Hepatocyte (in vitro differentiated cells): ENCODE measurements at regions not wholly inside any gene's neighbourhood (a gene's known extent, or its start where the extent isn't known, plus 50 kb on each side); places are given as distances from the start of the nearest gene placed in this dataset.

Experiments used
- DNase-seq: peaks from one replicate; pipeline ENCODE4 v3.0.0-alpha.2; 2016; ENCODE audit warnings: low spot score
- H2AFZ ChIP-seq: fragments of 200-600 bp; sonication (generic); 2 replicates; pipeline ENCODE4 v1.6.0; 2016; ENCODE audit warnings: antibody characterized with exemption, mild to moderate bottlenecking
- H3K27ac ChIP-seq: fragments of 200-600 bp; sonication (generic); 2 replicates; pipeline ENCODE4 v1.5.1; 2016; ENCODE audit warnings: mild to moderate bottlenecking
- H3K27me3 ChIP-seq: fragments of 200-600 bp; sonication (generic); 2 replicates; pipeline ENCODE4 v1.6.1; 2016
- H3K36me3 ChIP-seq: fragments of 200-600 bp; sonication (generic); replicated peaks from 2 replicates; pipeline ENCODE4 v1.5.1; 2016; ENCODE audit warnings: low read depth; ENCODE audit not compliant: insufficient read depth
- H3K4me1 ChIP-seq: fragments of 200-600 bp; sonication (generic); 2 replicates; pipeline ENCODE4 v1.5.1; 2016; ENCODE audit warnings: mild to moderate bottlenecking, moderate library complexity; ENCODE audit not compliant: insufficient read depth
- H3K4me2 ChIP-seq: fragments of 200-600 bp; sonication (generic); 2 replicates; pipeline ENCODE4 v1.6.0; 2016
- H3K4me3 ChIP-seq: fragments of 200-600 bp; sonication (generic); 2 replicates; pipeline ENCODE4 v1.5.1; 2016; ENCODE audit warnings: mild to moderate bottlenecking
- H3K79me2 ChIP-seq: fragments of 200-600 bp; sonication (generic); 2 replicates; pipeline ENCODE4 v1.6.0; 2017; ENCODE audit warnings: mild to moderate bottlenecking
- H3K9me2 ChIP-seq: fragments of 200-600 bp; sonication (generic); replicated peaks from 2 replicates; pipeline ENCODE4 v1.6.0; 2017; ENCODE audit warnings: mild to moderate bottlenecking; ENCODE audit not compliant: insufficient read depth
- H3K9me3 ChIP-seq: fragments of 200-600 bp; sonication (generic); 2 replicates; pipeline ENCODE4 v1.5.1; 2016; ENCODE audit warnings: low read depth, mild to moderate bottlenecking
- H4K20me1 ChIP-seq: fragments of 200-600 bp; sonication (generic); 2 replicates; pipeline ENCODE4 v1.6.0; 2016; ENCODE audit warnings: mild to moderate bottlenecking; ENCODE audit not compliant: insufficient read depth, poor library complexity, severe bottlenecking
- EZH2 ChIP-seq: fragments of 200-600 bp; sonication (generic); IDR thresholded peaks from 2 replicates; pipeline ENCODE4 v1.6.1; 2016; ENCODE audit warnings: antibody characterized with exemption, mild to moderate bottlenecking, borderline replicate concordance
- EZH2phosphoT487 ChIP-seq: fragments of 200-600 bp; sonication (generic); IDR thresholded peaks from one replicate; pipeline ENCODE4 v1.6.1; 2018; ENCODE audit warnings: antibody characterized with exemption, mild to moderate bottlenecking, low read depth, moderate library complexity; ENCODE audit not compliant: unreplicated experiment, severe bottlenecking
- WGBS: methylation state at CpG from one replicate; pipeline ENCODE4 v1.1.6; 2016; ENCODE audit warnings: low lambda C conversion rate; ENCODE audit errors: missing lambda C conversion rate; 5-methylcytosine and 5-hydroxymethylcytosine counted together
- TF ChIP-seq, protein P1 (sequence below): fragments of 200-600 bp; sonication (generic); IDR thresholded peaks from 2 replicates; pipeline ENCODE4 v1.5.1; 2016; ENCODE audit warnings: antibody characterized with exemption, mild to moderate bottlenecking; ENCODE audit not compliant: poor library complexity

DNA sequence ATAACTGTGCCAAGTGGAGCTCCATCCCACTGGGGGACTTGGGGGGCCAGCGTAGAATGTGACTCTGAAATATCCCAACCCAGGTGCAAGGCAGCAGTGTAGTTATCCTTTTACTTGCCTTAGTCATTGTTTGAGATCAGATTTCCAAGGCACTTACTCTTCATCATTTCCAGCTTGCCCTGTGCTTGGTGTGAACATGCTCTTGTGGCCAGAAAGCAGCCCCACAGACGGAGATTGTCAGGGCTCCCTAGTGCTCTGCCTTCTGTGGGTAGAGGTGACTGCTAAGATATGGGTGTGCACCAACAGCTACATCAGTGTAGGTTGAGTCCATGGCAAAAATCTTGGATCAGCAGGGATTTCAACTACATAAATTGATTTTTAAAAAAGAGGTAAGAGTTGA, 2010.0 kb upstream of the PIK3C3 start:
- H3K79me2 ChIP-seq = no peaks in the 10 kb centered on the region
- no peaks in the 10 kb centered on the region for H3K9me2 ChIP-seq
- DNase-seq = no peak
- no peak overlapping the region for H3K27ac ChIP-seq
- H3K4me2 ChIP-seq = no peak overlapping the region
- H2AFZ ChIP-seq = no peak overlapping the region
- H3K4me1 ChIP-seq = no peaks in the 10 kb centered on the region
- WGBS = 74% methylated on average over 2 of the region's 2 CpGs
- no peaks in the 10 kb centered on the region for H4K20me1 ChIP-seq
- no peaks in the 10 kb centered on the region for H3K36me3 ChIP-seq
- H3K4me3 ChIP-seq = no peak overlapping the region
- no peaks in the 10 kb centered on the region for H3K9me3 ChIP-seq
- H3K27me3 ChIP-seq = no peaks in the 10 kb centered on the region
- TF ChIP-seq EZH2 = no peak
- TF ChIP-seq EZH2phosphoT487 = no peak

DNA sequence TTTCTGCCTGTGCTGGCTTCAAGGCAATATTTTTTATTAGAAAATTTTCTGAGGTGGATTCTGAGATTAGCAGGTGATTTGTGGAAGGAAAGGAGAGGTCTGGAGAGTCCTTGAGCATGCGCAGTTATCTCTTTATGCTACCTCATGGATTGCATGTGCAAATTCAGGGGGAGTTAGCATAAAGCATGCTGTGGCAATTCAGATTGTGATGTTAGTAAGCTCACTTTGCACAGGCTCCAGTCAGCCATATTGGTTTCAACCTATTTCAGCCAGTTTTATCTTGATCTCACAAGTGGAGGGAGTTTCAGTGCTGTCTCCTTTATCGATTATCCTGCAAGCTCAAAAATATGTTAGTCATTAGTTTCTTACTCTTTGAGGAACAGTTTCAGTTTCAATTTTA, 2012.3 kb upstream of the PIK3C3 start:
- DNase-seq = no peak
- H4K20me1 ChIP-seq = no peaks in the 10 kb centered on the region
- no peaks in the 10 kb centered on the region for H3K4me1 ChIP-seq
- no peaks in the 10 kb centered on the region for H3K79me2 ChIP-seq
- H3K27me3 ChIP-seq = no peaks in the 10 kb centered on the region
- WGBS = 84% methylated on average over 2 of the region's 2 CpGs
- no peak overlapping the region for H3K4me2 ChIP-seq
- H3K36me3 ChIP-seq = no peaks in the 10 kb centered on the region
- H2AFZ ChIP-seq = no peak overlapping the region
- no peak overlapping the region for H3K4me3 ChIP-seq
- H3K27ac ChIP-seq = no peak overlapping the region
- H3K9me2 ChIP-seq = no peaks in the 10 kb centered on the region
- H3K9me3 ChIP-seq = no peaks in the 10 kb centered on the region
- no peak for TF ChIP-seq EZH2phosphoT487
- no peak for TF ChIP-seq EZH2
- TF ChIP-seq, protein P1, sequence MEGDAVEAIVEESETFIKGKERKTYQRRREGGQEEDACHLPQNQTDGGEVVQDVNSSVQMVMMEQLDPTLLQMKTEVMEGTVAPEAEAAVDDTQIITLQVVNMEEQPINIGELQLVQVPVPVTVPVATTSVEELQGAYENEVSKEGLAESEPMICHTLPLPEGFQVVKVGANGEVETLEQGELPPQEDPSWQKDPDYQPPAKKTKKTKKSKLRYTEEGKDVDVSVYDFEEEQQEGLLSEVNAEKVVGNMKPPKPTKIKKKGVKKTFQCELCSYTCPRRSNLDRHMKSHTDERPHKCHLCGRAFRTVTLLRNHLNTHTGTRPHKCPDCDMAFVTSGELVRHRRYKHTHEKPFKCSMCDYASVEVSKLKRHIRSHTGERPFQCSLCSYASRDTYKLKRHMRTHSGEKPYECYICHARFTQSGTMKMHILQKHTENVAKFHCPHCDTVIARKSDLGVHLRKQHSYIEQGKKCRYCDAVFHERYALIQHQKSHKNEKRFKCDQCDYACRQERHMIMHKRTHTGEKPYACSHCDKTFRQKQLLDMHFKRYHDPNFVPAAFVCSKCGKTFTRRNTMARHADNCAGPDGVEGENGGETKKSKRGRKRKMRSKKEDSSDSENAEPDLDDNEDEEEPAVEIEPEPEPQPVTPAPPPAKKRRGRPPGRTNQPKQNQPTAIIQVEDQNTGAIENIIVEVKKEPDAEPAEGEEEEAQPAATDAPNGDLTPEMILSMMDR = no peak

DNA sequence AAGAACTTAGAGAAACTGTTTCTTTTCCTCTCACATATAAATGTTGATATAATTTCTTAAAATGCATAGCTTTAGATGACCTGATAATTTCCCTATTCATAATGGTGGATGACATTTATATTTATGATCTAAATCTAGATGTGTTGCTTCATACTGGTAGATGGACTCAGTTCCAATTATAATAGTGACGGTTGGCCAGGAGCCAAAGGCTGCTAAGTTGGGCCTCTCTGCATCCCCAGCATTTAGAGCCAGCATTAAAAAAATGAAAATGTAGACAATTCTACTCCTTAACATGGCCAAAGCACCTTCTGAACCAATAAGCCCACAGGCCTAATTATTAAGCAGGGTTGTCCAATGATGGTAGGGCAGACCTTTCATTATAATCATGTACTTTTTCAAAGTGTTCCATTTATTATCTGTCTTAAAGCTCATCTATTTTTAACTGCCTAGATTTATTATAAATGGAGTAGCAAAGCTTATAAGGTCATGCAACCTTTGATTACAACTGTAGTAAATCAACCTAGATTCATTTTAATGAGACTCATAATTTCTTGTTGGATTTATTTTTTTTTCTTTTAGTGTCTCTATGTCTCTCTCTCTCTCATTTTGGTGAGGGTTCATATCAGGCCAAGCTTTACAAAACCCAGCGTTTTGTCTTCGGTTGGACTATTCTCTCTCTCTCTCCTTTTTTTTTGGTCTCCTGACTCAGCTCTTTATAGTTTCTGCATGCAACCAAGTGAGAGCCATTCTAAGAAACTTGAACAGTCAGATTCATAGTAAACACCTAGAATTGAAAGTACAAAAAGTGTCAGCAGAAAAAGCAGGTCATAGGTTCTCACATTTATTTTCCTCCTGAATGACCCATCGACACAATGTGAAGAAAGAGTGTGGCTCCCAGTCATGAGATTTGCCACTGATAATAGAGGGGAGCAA, 2016.1 kb upstream of the PIK3C3 start:
- 92% methylated on average over 4 of the region's 4 CpGs for WGBS
- Histone ChIP-seq H3K9me3 (no peaks in the 10 kb centered on the region), H3K9me2 (no peaks in the 10 kb centered on the region), H3K27ac (no peak overlapping the region), H3K4me2 (no peak overlapping the region), H3K79me2 (no peaks in the 10 kb centered on the region), H4K20me1 (no peaks in the 10 kb centered on the region), H2AFZ (no peak overlapping the region), H3K27me3 (no peaks in the 10 kb centered on the region), H3K4me3 (no peak overlapping the region), H3K4me1 (no peaks in the 10 kb centered on the region), H3K36me3 (no peaks in the 10 kb centered on the region)
- DNase-seq = no peak
- TF ChIP-seq EZH2 (no peak), EZH2phosphoT487 (no peak)
- TF ChIP-seq, protein P1 = no peak

DNA sequence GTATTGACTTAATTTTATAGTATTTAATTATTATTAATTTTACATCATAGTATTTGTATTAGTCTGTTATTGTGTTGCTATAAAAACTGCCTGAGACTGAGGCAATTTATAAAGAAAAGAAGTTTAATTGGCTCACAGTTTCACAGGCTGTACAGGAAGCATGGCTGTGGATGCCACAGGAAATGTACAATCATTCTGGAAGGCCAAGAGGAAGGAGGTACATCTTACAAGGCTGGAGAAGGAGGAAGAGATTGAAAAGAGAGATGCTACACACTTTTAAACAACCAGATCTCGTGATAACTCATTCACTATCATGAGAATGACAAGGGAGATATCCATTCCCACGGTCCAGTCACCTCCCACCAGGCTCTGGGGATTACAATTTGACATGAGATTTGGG, 2019.4 kb upstream of the PIK3C3 start:
- Histone ChIP-seq H3K4me3 (no peak overlapping the region), H2AFZ (no peak overlapping the region), H4K20me1 (no peaks in the 10 kb centered on the region), H3K27ac (no peak overlapping the region), H3K36me3 (no peaks in the 10 kb centered on the region), H3K27me3 (no peaks in the 10 kb centered on the region), H3K4me2 (no peak overlapping the region), H3K79me2 (no peaks in the 10 kb centered on the region), H3K4me1 (no peaks in the 10 kb centered on the region), H3K9me3 (no peaks in the 10 kb centered on the region), H3K9me2 (no peaks in the 10 kb centered on the region)
- TF ChIP-seq EZH2phosphoT487 (no peak), EZH2 (no peak)
- TF ChIP-seq, protein P1 = no peak
- no peak for DNase-seq
- 74% methylated on average over 2 of the region's 2 CpGs for WGBS
